GM12873 (cell line): ENCODE measurements at regions not wholly inside any gene's neighbourhood (a gene's known extent, or its start where the extent isn't known, plus 50 kb on each side); places are given as distances from the start of the nearest gene placed in this dataset.

Experiments used
- CTCF ChIP-seq: IDR thresholded peaks from 2 replicates; pipeline ENCODE4 v1.5.1; 2012; ENCODE audit warnings: low read depth, mild to moderate bottlenecking, moderate library complexity, low read length, control low read depth; ENCODE audit not compliant: insufficient read depth; ENCODE audit errors: missing control alignments

GRCh38 chr10:23918839-23919238 is 290.1 kb upstream of the KIAA1217 start:
- no peak for TF ChIP-seq CTCF

- no peak for TF ChIP-seq CTCF
Measured at GRCh38 chr10:23927576-23928325, 281.2 kb upstream of the KIAA1217 start.

GRCh38 chr10:23945845-23946244 is 263.1 kb upstream of the KIAA1217 start:
- TF ChIP-seq CTCF: no peak

- TF ChIP-seq CTCF: no peak
Measured at GRCh38 chr10:23951841-23952240, 257.1 kb upstream of the KIAA1217 start.

- TF ChIP-seq CTCF: no peak
Measured at GRCh38 chr10:23955456-23956225, 253.3 kb upstream of the KIAA1217 start.

GRCh38 chr10:23965123-23965522 is 243.8 kb upstream of the KIAA1217 start:
- TF ChIP-seq CTCF: no peak

- TF ChIP-seq CTCF: no peak
Measured at GRCh38 chr10:23965880-23966279, 243.1 kb upstream of the KIAA1217 start.
